ENCODE measurements at regions not wholly inside any gene's neighbourhood (a gene's known extent, or its start where the extent isn't known, plus 50 kb on each side); places are given as distances from the start of the nearest gene placed in this dataset.

GRCh38 chr7:51901489-51901840 lies 584.9 kb upstream of the COBL start:
- no peak for TF ChIP-seq POLR2AphosphoS5 (IDR thresholded peaks at IDR 0.05; ENCODE audit: borderline replicate concordance, low read depth, low read length)
- TF ChIP-seq EZH2 (IDR thresholded peaks at IDR 0.05) = no peak
- no peak for TF ChIP-seq FOXP2 (optimal IDR thresholded peaks at IDR 0.05; ENCODE audit: control extremely low read depth, extremely low read length, insufficient read depth)
